GM12878 (cell line): ENCODE measurements at regions not wholly inside any gene's neighbourhood (a gene's known extent, or its start where the extent isn't known, plus 50 kb on each side); places are given as distances from the start of the nearest gene placed in this dataset.
"Not testable (repeated sequence)": the region's sequence is repeated elsewhere in the genome, so short reads cannot be mapped to it uniquely, and the experiment has no call there.

Experiments
- ATAC-seq: fragments of 200-7000 bp; cut with Tn5 transposase; 3 replicates; pipeline ENCODE4 v1.9.1; 2020; ENCODE audit warnings: mild to moderate bottlenecking, moderate library complexity
- BruUV-seq: library from RNA; stranded (reverse); fragments of 400-500 nt; replicated peaks from 2 replicates; lab custom pipeline; 2021; lab: Mats Ljungman, UMichigan
- CTCF ChIA-PET: fragments of 300-600 bp; sonication (Branson Sonifier 250); formaldehyde crosslinking; extraction: SDS; loops from one replicate; lab custom pipeline; 2021; ENCODE audit warnings: inconsistent platforms; lab: Yijun Ruan, JAX
- POLR2A ChIA-PET: fragments of 350-600 bp; formaldehyde crosslinking; extraction: SDS; loops from one replicate; lab custom pipeline; 2021; ENCODE audit warnings: inconsistent platforms; lab: Charles Lee
- RAD21 ChIA-PET: fragments of 300-600 bp; sonication (Branson Sonifier 250); formaldehyde crosslinking; loops from one replicate; lab custom pipeline; 2023; ENCODE audit warnings: antibody characterized with exemption; ENCODE audit not compliant: unreplicated experiment; lab: Charles Lee
- SMC1A ChIA-PET: fragments of 300-600 bp; sonication (Branson Sonifier 250); formaldehyde crosslinking; loops from one replicate; lab custom pipeline; 2023; ENCODE audit not compliant: unreplicated experiment, uncharacterized antibody; lab: Charles Lee
- DNase-seq: peaks from one replicate; pipeline ENCODE4 v3.0.0-alpha.2; 2011; ENCODE audit warnings: low read depth, low spot score
- FAIRE-seq: peaks from 3 replicates; lab custom pipeline; 2011; peaks lifted over from hg19 to GRCh38; lab: Jason Lieb, UNC
- H2AFZ ChIP-seq: 2 replicates; pipeline ENCODE4 v1.6.0; 2011; ENCODE audit warnings: low read depth, low read length, control low read depth; ENCODE audit not compliant: control insufficient read depth
- H3K27ac ChIP-seq: 2 replicates; pipeline ENCODE4 v1.5.1; 2011; ENCODE audit warnings: control low read depth; ENCODE audit not compliant: control insufficient read depth, insufficient read depth
- H3K27me3 ChIP-seq, 2 experiments: replicated peaks in 1 of 2; 2 replicates each; pipeline versions ENCODE4 v1.6.0 to v1.6.1; 2011; ENCODE audit warnings: low read length in 1 of 2; ENCODE audit not compliant: control insufficient read depth in 2 of 2, insufficient read depth in 2 of 2
- H3K36me3 ChIP-seq, 2 experiments: 2 replicates each; pipeline ENCODE4 v1.5.1; 2011; ENCODE audit warnings: low read length in 1 of 2; ENCODE audit not compliant: control insufficient read depth in 2 of 2, insufficient read depth in 2 of 2
- H3K4me1 ChIP-seq: 2 replicates; pipeline ENCODE4 v1.6.1; 2011; ENCODE audit warnings: mild to moderate bottlenecking, low read length, moderate library complexity, mixed read lengths; ENCODE audit not compliant: control insufficient read depth, insufficient read depth
- H3K4me2 ChIP-seq: 2 replicates; pipeline ENCODE4 v1.6.0; 2011; ENCODE audit warnings: control low read depth; ENCODE audit not compliant: control insufficient read depth, insufficient read depth
- H3K4me3 ChIP-seq: fragments of 200-600 bp; sonication (generic); 2 replicates; pipeline ENCODE4 v1.5.1; 2016
- H3K79me2 ChIP-seq: 2 replicates; pipeline ENCODE4 v1.6.0; 2011; ENCODE audit warnings: low read length; ENCODE audit not compliant: control insufficient read depth, insufficient read depth
- H3K9ac ChIP-seq: 2 replicates; pipeline ENCODE4 v1.8.0; 2011; ENCODE audit warnings: low read length, control low read depth, mixed read lengths; ENCODE audit not compliant: control insufficient read depth, insufficient read depth
- H3K9me3 ChIP-seq: replicated peaks from 3 replicates; pipeline ENCODE4 v1.5.1; 2011; ENCODE audit warnings: mild to moderate bottlenecking, low read length; ENCODE audit not compliant: control insufficient read depth, insufficient read depth
- H4K20me1 ChIP-seq: 2 replicates; pipeline ENCODE4 v1.6.0; 2011; ENCODE audit not compliant: control insufficient read depth, insufficient read depth
- CHD1 ChIP-seq: IDR thresholded peaks from 2 replicates; pipeline ENCODE4 v1.6.1; 2012; ENCODE audit warnings: low read depth, low read length, improper control_type of control experiment
- FOXM1 ChIP-seq: IDR thresholded peaks from 2 replicates; pipeline ENCODE4 v1.6.1; 2012; ENCODE audit warnings: low read depth, mild to moderate bottlenecking, inconsistent platforms, low read length, moderate library complexity
- MYC ChIP-seq: IDR thresholded peaks from 2 replicates; pipeline ENCODE4 v1.6.1; 2011; ENCODE audit warnings: mild to moderate bottlenecking, low read length, moderate library complexity, inconsistent platforms; ENCODE audit not compliant: insufficient read depth, insufficient replicate concordance, insufficient read length, severe bottlenecking
- NR2F1 ChIP-seq: fragments of 450-650 bp; conservative IDR thresholded peaks from 2 replicates; pipeline ENCODE4 v1.6.1; 2017; ENCODE audit warnings: mild to moderate bottlenecking
- TBL1XR1 ChIP-seq: IDR thresholded peaks from 2 replicates; pipeline ENCODE4 v1.6.1; 2012; ENCODE audit warnings: low read depth, low read length, improper control_type of control experiment
- TCF7 ChIP-seq: IDR thresholded peaks from 2 replicates; pipeline ENCODE4 v1.6.1; 2014; ENCODE audit warnings: antibody characterized with exemption, borderline replicate concordance
- WGBS: methylation state at CpG from one replicate; pipeline ENCODE4 v1.1.6; 2016; ENCODE audit warnings: low lambda C conversion rate; ENCODE audit not compliant: insufficient replicate concordance, insufficient coverage; ENCODE audit errors: missing lambda C conversion rate; 5-methylcytosine and 5-hydroxymethylcytosine counted together
- in situ Hi-C: fragments of 300-500 bp; cut with MboI; formaldehyde crosslinking; loops from 9 replicates; pipeline ENCODE4 v1.14.3; 2018; ENCODE audit warnings: mixed read lengths
- intact Hi-C: fragments of 100-400 bp; cut with micrococcal nuclease; formaldehyde crosslinking; loops from one replicate; pipeline ENCODE4 v1.14.2; 2022; ENCODE audit not compliant: unreplicated experiment
- TF ChIP-seq, protein P1 (sequence below): fragments of 450-650 bp; IDR thresholded peaks from 2 replicates; pipeline ENCODE4 v1.6.1; 2017; ENCODE audit warnings: mild to moderate bottlenecking, moderate library complexity

- in situ Hi-C loops (no loop called here), intact Hi-C loops (no loop called here)
- Histone ChIP-seq H3K4me3 (no peak overlapping the region), H4K20me1 (no peaks in the 10 kb centered on the region), H2AFZ (no peak overlapping the region), H3K4me1 (no peaks in the 10 kb centered on the region), H3K27ac (no peak overlapping the region), H3K4me2 (no peak overlapping the region), H3K9ac (no peak overlapping the region), H3K9me3 (no peaks in the 10 kb centered on the region), H3K36me3 (no peaks in the 10 kb centered on the region), H3K79me2 (no peaks in the 10 kb centered on the region), H3K27me3 (no peaks in the 10 kb centered on the region)
- RAD21 ChIA-PET = no interaction called here
- TF ChIP-seq NR2F1 (no peak), FOXM1 (no peak), TBL1XR1 (no peak), CHD1 (no peak), MYC (no peak), TCF7 (no peak)
- TF ChIP-seq, protein P1, sequence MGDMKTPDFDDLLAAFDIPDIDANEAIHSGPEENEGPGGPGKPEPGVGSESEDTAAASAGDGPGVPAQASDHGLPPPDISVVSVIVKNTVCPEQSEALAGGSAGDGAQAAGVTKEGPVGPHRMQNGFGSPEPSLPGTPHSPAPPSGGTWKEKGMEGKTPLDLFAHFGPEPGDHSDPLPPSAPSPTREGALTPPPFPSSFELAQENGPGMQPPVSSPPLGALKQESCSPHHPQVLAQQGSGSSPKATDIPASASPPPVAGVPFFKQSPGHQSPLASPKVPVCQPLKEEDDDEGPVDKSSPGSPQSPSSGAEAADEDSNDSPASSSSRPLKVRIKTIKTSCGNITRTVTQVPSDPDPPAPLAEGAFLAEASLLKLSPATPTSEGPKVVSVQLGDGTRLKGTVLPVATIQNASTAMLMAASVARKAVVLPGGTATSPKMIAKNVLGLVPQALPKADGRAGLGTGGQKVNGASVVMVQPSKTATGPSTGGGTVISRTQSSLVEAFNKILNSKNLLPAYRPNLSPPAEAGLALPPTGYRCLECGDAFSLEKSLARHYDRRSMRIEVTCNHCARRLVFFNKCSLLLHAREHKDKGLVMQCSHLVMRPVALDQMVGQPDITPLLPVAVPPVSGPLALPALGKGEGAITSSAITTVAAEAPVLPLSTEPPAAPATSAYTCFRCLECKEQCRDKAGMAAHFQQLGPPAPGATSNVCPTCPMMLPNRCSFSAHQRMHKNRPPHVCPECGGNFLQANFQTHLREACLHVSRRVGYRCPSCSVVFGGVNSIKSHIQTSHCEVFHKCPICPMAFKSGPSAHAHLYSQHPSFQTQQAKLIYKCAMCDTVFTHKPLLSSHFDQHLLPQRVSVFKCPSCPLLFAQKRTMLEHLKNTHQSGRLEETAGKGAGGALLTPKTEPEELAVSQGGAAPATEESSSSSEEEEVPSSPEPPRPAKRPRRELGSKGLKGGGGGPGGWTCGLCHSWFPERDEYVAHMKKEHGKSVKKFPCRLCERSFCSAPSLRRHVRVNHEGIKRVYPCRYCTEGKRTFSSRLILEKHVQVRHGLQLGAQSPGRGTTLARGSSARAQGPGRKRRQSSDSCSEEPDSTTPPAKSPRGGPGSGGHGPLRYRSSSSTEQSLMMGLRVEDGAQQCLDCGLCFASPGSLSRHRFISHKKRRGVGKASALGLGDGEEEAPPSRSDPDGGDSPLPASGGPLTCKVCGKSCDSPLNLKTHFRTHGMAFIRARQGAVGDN = no peak
- 38% methylated on average over 2 of the region's 2 CpGs for WGBS
- SMC1A ChIA-PET = no interaction called here
- no TSS peak for BruUV-seq
- CTCF ChIA-PET = no interaction called here
- ATAC-seq (no peak), DNase-seq (no peak), FAIRE-seq (no peak)
- POLR2A ChIA-PET = no interaction called here
These were observed 135.6 kb upstream of the MAD2L1 start for GRCh38 chr4:120202222-120202621.

DNA sequence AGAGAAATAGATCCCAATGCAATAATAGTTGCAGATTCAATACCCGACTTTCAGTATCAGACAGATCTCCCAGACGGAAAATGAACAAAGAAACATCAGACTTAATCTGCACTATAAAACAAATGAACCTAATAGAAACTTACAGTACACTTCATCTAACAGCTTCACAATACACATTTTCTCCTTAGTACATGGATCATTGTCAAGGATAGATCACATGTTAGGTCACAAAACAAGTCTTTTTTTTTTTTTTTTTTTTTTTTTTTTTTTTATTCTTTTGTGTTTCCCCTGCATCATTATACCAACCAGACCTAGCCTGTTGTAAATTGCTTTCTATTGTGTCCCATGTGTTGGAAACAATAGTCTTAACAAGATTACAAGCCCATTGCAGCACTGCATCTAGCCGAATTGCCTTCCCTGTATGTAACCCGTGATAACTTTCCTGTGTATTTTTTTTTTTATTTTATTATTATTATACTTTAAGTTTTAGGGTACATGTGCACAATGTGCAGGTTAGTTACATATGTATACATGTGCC is 134.0 kb upstream of the MAD2L1 start:
- H3K9me3 ChIP-seq, H3K4me3 ChIP-seq, H3K4me2 ChIP-seq, CTCF ChIA-PET, H3K79me2 ChIP-seq, H4K20me1 ChIP-seq, ATAC-seq, H3K9ac ChIP-seq, FAIRE-seq, H3K36me3 ChIP-seq, BruUV-seq, POLR2A ChIA-PET, DNase-seq, H3K27ac ChIP-seq, in situ Hi-C loops, H3K27me3 ChIP-seq, H3K4me1 ChIP-seq, H2AFZ ChIP-seq, RAD21 ChIA-PET, SMC1A ChIA-PET, intact Hi-C loops: not testable (repeated sequence)
- WGBS = 11% methylated on average over 3 of the region's 4 CpGs
